ENCODE measurements at regions not wholly inside any gene's neighbourhood (a gene's known extent, or its start where the extent isn't known, plus 50 kb on each side); places are given as distances from the start of the nearest gene placed in this dataset.

DNA sequence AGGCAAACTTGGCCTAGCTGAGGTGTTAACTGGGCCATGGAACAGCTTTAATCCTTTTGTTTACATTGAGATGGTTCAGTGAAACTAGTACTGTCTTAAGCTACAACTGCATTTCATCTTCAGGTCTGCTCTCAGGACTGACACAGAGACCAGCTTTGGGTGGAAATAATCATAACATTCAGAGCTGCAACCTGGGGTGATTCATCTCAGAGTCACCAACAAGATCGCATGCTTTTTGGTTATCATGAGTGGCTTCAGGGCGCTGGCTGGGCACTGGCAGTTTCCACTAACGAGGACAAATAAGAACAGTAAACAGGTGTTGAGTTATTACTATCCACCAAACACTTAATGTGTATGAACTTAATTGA is 60.9 kb upstream of the PAX6 start:
- intact Hi-C loops (cut with DNase I), result loop anchor here in 9 of 10 donors (5.0 to 10.0 kb wide), 7 partner anchors 380 to 907 kb away; no protein-coding TSS in a partner anchor
- DNase-seq, result no peak
- Histone ChIP-seq H3K27me3 (peaks cover 0 to 79% (median 35%) of the 10 kb centered on the region in 7 donors), H3K36me3 (no peaks in the 10 kb centered on the region), H3K4me1 (no peaks in the 10 kb centered on the region), H3K27ac (no peak overlapping the region), H3K9me3 (no peaks in the 10 kb centered on the region), H3K4me3 (no peak overlapping the region)
- 82 to 89% methylated on average over 3 of the region's 3 CpGs for WGBS, 2 donors
- ATAC-seq, result no peak
- TF ChIP-seq, protein P1, sequence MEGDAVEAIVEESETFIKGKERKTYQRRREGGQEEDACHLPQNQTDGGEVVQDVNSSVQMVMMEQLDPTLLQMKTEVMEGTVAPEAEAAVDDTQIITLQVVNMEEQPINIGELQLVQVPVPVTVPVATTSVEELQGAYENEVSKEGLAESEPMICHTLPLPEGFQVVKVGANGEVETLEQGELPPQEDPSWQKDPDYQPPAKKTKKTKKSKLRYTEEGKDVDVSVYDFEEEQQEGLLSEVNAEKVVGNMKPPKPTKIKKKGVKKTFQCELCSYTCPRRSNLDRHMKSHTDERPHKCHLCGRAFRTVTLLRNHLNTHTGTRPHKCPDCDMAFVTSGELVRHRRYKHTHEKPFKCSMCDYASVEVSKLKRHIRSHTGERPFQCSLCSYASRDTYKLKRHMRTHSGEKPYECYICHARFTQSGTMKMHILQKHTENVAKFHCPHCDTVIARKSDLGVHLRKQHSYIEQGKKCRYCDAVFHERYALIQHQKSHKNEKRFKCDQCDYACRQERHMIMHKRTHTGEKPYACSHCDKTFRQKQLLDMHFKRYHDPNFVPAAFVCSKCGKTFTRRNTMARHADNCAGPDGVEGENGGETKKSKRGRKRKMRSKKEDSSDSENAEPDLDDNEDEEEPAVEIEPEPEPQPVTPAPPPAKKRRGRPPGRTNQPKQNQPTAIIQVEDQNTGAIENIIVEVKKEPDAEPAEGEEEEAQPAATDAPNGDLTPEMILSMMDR (IDR thresholded peaks at IDR 0.05), result no peak

DNA sequence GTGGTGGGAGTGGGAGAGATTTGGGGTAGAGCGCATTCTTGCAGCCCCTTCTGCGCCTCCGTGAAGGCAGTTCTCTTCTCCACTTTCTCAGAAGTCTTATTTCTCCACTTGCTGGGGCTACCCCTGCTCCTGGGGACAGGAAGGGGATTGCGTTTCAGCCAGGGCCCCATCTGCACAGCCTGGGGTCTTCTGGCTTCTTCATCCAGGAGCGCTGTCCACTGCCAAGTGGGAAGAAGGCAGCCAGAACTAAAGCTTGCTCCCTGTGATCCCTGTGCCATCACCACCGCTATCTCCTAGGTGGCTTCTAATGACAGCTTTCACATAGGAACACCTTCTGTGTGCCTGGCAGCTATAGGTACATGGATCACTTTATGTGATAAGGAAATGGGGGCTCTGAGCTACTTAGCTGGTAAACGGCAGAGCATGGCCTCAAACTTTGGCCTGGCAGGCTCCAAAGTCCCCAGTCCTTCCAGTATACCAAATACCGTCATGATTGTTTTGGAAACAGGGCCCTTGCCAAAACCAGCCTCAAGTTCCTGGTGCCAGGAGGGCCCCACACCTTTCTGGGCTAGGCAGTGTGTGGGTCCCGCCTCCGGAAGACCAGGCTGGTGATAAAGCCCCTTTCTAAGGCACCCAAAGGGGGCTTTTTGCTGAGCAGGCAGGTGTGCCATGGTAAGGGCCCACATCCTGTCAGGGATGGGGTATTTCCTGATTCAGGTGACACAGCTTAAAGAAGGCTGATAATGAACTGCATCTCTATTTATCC is 60.4 kb upstream of the PAX6 start:
- Histone ChIP-seq H3K9me3 (no peaks in the 10 kb centered on the region), H3K4me3 (no peak overlapping the region), H3K36me3 (no peaks in the 10 kb centered on the region), H3K27ac (no peak overlapping the region), H3K4me1 (no peaks in the 10 kb centered on the region), H3K27me3 (peaks cover 0 to 79% (median 39%) of the 10 kb centered on the region in 7 donors)
- no peak for ATAC-seq
- TF ChIP-seq, protein P1 (IDR thresholded peaks at IDR 0.05), result no peak
- intact Hi-C loops (cut with DNase I), result loop anchor here in 9 of 10 donors (2.0 to 10.0 kb wide), 8 partner anchors 379 to 907 kb away; no protein-coding TSS in a partner anchor
- no peak for DNase-seq
- 49 to 57% methylated on average over 10 of the region's 10 CpGs for whole genome bisulfite sequencing, 2 donors

DNA sequence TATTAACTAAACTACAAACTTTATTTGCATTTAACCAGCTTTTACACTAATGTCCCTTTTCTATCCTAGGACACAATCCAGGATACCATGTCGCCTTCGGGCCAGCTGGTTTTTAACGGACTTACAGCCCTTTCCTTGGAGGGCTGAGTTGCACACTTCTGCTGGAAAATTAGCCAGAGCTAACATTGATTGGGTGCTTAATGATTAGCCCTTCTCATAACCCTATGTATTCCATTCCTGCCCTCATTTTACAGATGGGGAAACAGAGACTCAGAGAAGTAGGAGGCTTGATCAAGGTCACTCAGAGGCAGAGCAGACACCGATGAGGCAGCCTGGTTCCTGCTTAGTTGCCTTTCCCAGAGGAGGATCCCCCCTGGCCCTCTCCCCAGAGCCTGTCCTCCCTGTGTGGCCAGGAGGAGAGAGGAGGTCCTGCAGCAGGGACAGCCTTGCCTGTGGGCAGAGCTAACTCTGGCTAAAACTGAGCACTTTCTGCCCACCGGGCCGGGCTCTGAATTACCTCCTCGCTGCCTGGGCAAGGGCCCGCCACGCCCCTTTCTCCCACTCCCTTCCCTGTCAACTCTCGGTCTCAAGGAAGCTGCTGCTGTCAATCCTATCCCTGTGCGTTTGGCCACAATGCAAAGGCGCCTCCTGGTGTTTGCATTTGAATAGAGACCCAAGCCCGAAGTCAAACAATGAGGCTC is 59.6 kb upstream of the PAX6 start:
- DNase-seq (peak; percentile 13 to 32), ATAC-seq (peak in 6 of 8 donors; percentile 23 to 67 (median 54))
- peaks cover 0 to 79% (median 42%) of the 10 kb centered on the region in 7 donors for H3K27me3 ChIP-seq
- intact Hi-C loops (cut with DNase I), result loop anchor here in 9 of 10 donors (2.0 to 10.0 kb wide), 8 partner anchors 378 to 906 kb away; no protein-coding TSS in a partner anchor
- no peaks in the 10 kb centered on the region for H3K9me3 ChIP-seq
- H3K36me3 ChIP-seq, result no peaks in the 10 kb centered on the region
- 17 to 19% methylated on average over 13 of the region's 13 CpGs for WGBS, 2 donors
- H3K4me1 ChIP-seq, result no peaks in the 10 kb centered on the region
- TF ChIP-seq, protein P1 (IDR thresholded peaks at IDR 0.05), result peak in 8 of 9 donors; percentile 26 to 74 (median 66)
- H3K4me3 ChIP-seq, result no peak overlapping the region
- H3K27ac ChIP-seq, result no peak overlapping the region

DNA sequence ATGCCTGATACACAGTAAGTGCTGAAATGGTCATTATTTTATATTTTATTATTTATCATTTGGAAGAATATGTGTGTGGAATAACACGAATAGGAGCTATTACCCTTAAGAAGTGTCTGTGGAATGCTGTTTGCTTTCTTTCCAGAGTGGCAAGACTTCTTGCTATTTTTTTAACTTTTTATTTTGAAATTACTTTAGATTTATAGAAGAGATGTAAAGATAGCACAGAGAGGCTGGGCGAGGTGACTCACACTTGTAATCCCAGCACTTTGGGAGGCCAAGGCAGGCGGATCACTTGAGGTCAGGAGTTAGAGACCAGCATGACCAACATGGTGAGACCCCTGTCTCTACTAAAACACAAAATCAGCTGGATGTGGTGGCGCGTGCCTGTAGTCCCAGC is 58.9 kb upstream of the PAX6 start:
- 89 to 94% methylated on average over 5 of the region's 5 CpGs for WGBS, 2 donors
- no peaks in the 10 kb centered on the region for H3K9me3 ChIP-seq
- peaks cover 0 to 79% (median 49%) of the 10 kb centered on the region in 7 donors for H3K27me3 ChIP-seq
- H3K4me1 ChIP-seq, result no peaks in the 10 kb centered on the region
- DNase-seq (no peak), ATAC-seq (no peak)
- H3K4me3 ChIP-seq, result no peak overlapping the region
- H3K27ac ChIP-seq, result no peak overlapping the region
- TF ChIP-seq, protein P1 (IDR thresholded peaks at IDR 0.05), result no peak
- intact Hi-C loops (cut with DNase I), result loop anchor here in 9 of 10 donors (2.0 to 10.0 kb wide), 9 partner anchors 375 to 905 kb away; no protein-coding TSS in a partner anchor
- no peaks in the 10 kb centered on the region for H3K36me3 ChIP-seq
